ENCODE measurements at regions not wholly inside any gene's neighbourhood (a gene's known extent, or its start where the extent isn't known, plus 50 kb on each side); places are given as distances from the start of the nearest gene placed in this dataset.

- no peaks in the 10 kb centered on the region for H3K36me3 Mint-ChIP-seq
- no peak overlapping the region for H3K27ac Mint-ChIP-seq
- ATAC-seq (ENCODE audit: low read depth) (no peak), DNase-seq (ENCODE audit: low spot score in 2 of 2) (no peak)
- H3K4me1 Mint-ChIP-seq, result no peaks in the 10 kb centered on the region
- no peak overlapping the region for H3K4me3 Mint-ChIP-seq
- no peaks in the 10 kb centered on the region for H3K9me3 Mint-ChIP-seq
- H3K27me3 Mint-ChIP-seq, result peaks cover 2% of the 10 kb centered on the region
These were observed 205.9 kb downstream of the HS3ST3A1 start for GRCh38 chr17:13395862-13396261.

GRCh38 chr17:13395346-13395745 lies 206.4 kb downstream of the HS3ST3A1 start:
- H3K4me3 Mint-ChIP-seq, result no peak overlapping the region
- no peaks in the 10 kb centered on the region for H3K27me3 Mint-ChIP-seq
- ATAC-seq (ENCODE audit: low read depth), result no peak

GRCh38 chr17:13393841-13394710 lies 207.7 kb downstream of the HS3ST3A1 start:
- Mint-ChIP-seq H3K27ac (no peak overlapping the region), H3K4me3 (no peak overlapping the region), H3K4me1 (no peaks in the 10 kb centered on the region), H3K27me3 (no peaks in the 10 kb centered on the region), H3K9me3 (no peaks in the 10 kb centered on the region), H3K36me3 (no peaks in the 10 kb centered on the region)
- ATAC-seq (ENCODE audit: low read depth) (no peak), DNase-seq (ENCODE audit: low spot score in 2 of 2) (no peak)

More at GRCh38 chr17:13395346-13395745, 206.4 kb downstream of the HS3ST3A1 start:
- DNase-seq (ENCODE audit: low spot score in 2 of 2), result no peak
- H3K4me1 Mint-ChIP-seq, result no peaks in the 10 kb centered on the region
- H3K9me3 Mint-ChIP-seq, result no peaks in the 10 kb centered on the region
- H3K27ac Mint-ChIP-seq, result no peak overlapping the region
- no peaks in the 10 kb centered on the region for H3K36me3 Mint-ChIP-seq

- Mint-ChIP-seq H3K4me1 (no peaks in the 10 kb centered on the region), H3K27me3 (no peaks in the 10 kb centered on the region), H3K36me3 (no peaks in the 10 kb centered on the region), H3K27ac (no peak overlapping the region), H3K4me3 (no peak overlapping the region), H3K9me3 (no peaks in the 10 kb centered on the region)
- no peak for ATAC-seq (ENCODE audit: low read depth)
- DNase-seq (ENCODE audit: low spot score in 2 of 2), result no peak
These were observed 213.8 kb downstream of the HS3ST3A1 start for GRCh38 chr17:13387952-13388351.

GRCh38 chr17:13387236-13387635 lies 214.5 kb downstream of the HS3ST3A1 start:
- H3K27ac Mint-ChIP-seq, result no peak overlapping the region
- no peak for ATAC-seq (ENCODE audit: low read depth)
- no peak for DNase-seq (ENCODE audit: low spot score in 2 of 2)
- H3K27me3 Mint-ChIP-seq, result no peaks in the 10 kb centered on the region
- H3K4me1 Mint-ChIP-seq, result no peaks in the 10 kb centered on the region
- no peaks in the 10 kb centered on the region for H3K9me3 Mint-ChIP-seq
- H3K36me3 Mint-ChIP-seq, result no peaks in the 10 kb centered on the region
- no peak overlapping the region for H3K4me3 Mint-ChIP-seq

GRCh38 chr17:13385481-13385911 lies 216.2 kb downstream of the HS3ST3A1 start:
- Mint-ChIP-seq H3K4me3 (no peak overlapping the region), H3K4me1 (no peaks in the 10 kb centered on the region), H3K9me3 (no peaks in the 10 kb centered on the region), H3K27ac (no peak overlapping the region), H3K27me3 (no peaks in the 10 kb centered on the region), H3K36me3 (no peaks in the 10 kb centered on the region)
- DNase-seq (ENCODE audit: low spot score in 2 of 2) (no peak), ATAC-seq (ENCODE audit: low read depth) (no peak)

- H3K27ac Mint-ChIP-seq, result no peak overlapping the region
- DNase-seq (ENCODE audit: low spot score in 2 of 2) (no peak), ATAC-seq (ENCODE audit: low read depth) (no peak)
- no peaks in the 10 kb centered on the region for H3K9me3 Mint-ChIP-seq
- H3K4me1 Mint-ChIP-seq, result no peaks in the 10 kb centered on the region
- H3K27me3 Mint-ChIP-seq, result no peaks in the 10 kb centered on the region
- H3K36me3 Mint-ChIP-seq, result no peaks in the 10 kb centered on the region
- no peak overlapping the region for H3K4me3 Mint-ChIP-seq
These were observed 217.1 kb downstream of the HS3ST3A1 start for GRCh38 chr17:13384626-13385025.

- H3K4me3 Mint-ChIP-seq, result no peak overlapping the region
- H3K27ac Mint-ChIP-seq, result no peak overlapping the region
- no peak for ATAC-seq (ENCODE audit: low read depth)
- no peaks in the 10 kb centered on the region for H3K36me3 Mint-ChIP-seq
- H3K4me1 Mint-ChIP-seq, result no peaks in the 10 kb centered on the region
- no peaks in the 10 kb centered on the region for H3K27me3 Mint-ChIP-seq
- DNase-seq (ENCODE audit: low spot score in 2 of 2), result no peak
- peaks cover 4% of the 10 kb centered on the region for H3K9me3 Mint-ChIP-seq
These were observed 223.4 kb downstream of the HS3ST3A1 start for GRCh38 chr17:13378361-13378760.

- H3K27me3 Mint-ChIP-seq, result peaks cover 2% of the 10 kb centered on the region
- H3K4me3 Mint-ChIP-seq, result no peak overlapping the region
- H3K4me1 Mint-ChIP-seq, result no peaks in the 10 kb centered on the region
- no peak overlapping the region for H3K27ac Mint-ChIP-seq
- peaks cover 6% of the 10 kb centered on the region for H3K9me3 Mint-ChIP-seq
- no peak for ATAC-seq (ENCODE audit: low read depth)
- no peak for DNase-seq (ENCODE audit: low spot score in 2 of 2)
- no peaks in the 10 kb centered on the region for H3K36me3 Mint-ChIP-seq
These were observed 227.3 kb downstream of the HS3ST3A1 start for GRCh38 chr17:13374203-13375143.

- H3K4me3 Mint-ChIP-seq, result no peak overlapping the region
- DNase-seq (ENCODE audit: low spot score in 2 of 2) (no peak), ATAC-seq (ENCODE audit: low read depth) (no peak)
- peaks cover 2% of the 10 kb centered on the region for H3K27me3 Mint-ChIP-seq
- H3K36me3 Mint-ChIP-seq, result no peaks in the 10 kb centered on the region
- peaks cover 6% of the 10 kb centered on the region for H3K9me3 Mint-ChIP-seq
- no peak overlapping the region for H3K27ac Mint-ChIP-seq
- H3K4me1 Mint-ChIP-seq, result no peaks in the 10 kb centered on the region
These were observed 229.3 kb downstream of the HS3ST3A1 start for GRCh38 chr17:13372432-13372831.

- no peak for ATAC-seq (ENCODE audit: low read depth)
- Mint-ChIP-seq H3K27me3 (peaks cover 2% of the 10 kb centered on the region), H3K9me3 (peaks cover 2% of the 10 kb centered on the region)
These were observed 234.6 kb downstream of the HS3ST3A1 start for GRCh38 chr17:13367154-13367553.

GRCh38 chr17:13365331-13365730 lies 236.4 kb downstream of the HS3ST3A1 start:
- no peak for DNase-seq (ENCODE audit: low spot score in 2 of 2)
- no peak overlapping the region for H3K4me3 Mint-ChIP-seq

More at GRCh38 chr17:13367154-13367553, 234.6 kb downstream of the HS3ST3A1 start:
- Mint-ChIP-seq H3K4me3 (no peak overlapping the region), H3K27ac (no peak overlapping the region), H3K36me3 (no peaks in the 10 kb centered on the region), H3K4me1 (no peaks in the 10 kb centered on the region)
- DNase-seq (ENCODE audit: low spot score in 2 of 2), result no peak

GRCh38 chr17:13363771-13364170 lies 238.0 kb downstream of the HS3ST3A1 start:
- DNase-seq (ENCODE audit: low spot score in 2 of 2) (no peak), ATAC-seq (ENCODE audit: low read depth) (no peak)
- Mint-ChIP-seq H3K27me3 (no peaks in the 10 kb centered on the region), H3K4me3 (no peak overlapping the region), H3K4me1 (no peaks in the 10 kb centered on the region), H3K27ac (no peak overlapping the region), H3K9me3 (no peaks in the 10 kb centered on the region), H3K36me3 (no peaks in the 10 kb centered on the region)

More at GRCh38 chr17:13365331-13365730, 236.4 kb downstream of the HS3ST3A1 start:
- Mint-ChIP-seq H3K4me1 (no peaks in the 10 kb centered on the region), H3K36me3 (no peaks in the 10 kb centered on the region), H3K9me3 (no peaks in the 10 kb centered on the region), H3K27ac (no peak overlapping the region), H3K27me3 (no peaks in the 10 kb centered on the region)
- ATAC-seq (ENCODE audit: low read depth), result no peak
